ENCODE measurements at regions not wholly inside any gene's neighbourhood (a gene's known extent, or its start where the extent isn't known, plus 50 kb on each side); places are given as distances from the start of the nearest gene placed in this dataset.
A peak's percentile ranks its signal among the peaks of the same experiment; 100 is the strongest.

DNA sequence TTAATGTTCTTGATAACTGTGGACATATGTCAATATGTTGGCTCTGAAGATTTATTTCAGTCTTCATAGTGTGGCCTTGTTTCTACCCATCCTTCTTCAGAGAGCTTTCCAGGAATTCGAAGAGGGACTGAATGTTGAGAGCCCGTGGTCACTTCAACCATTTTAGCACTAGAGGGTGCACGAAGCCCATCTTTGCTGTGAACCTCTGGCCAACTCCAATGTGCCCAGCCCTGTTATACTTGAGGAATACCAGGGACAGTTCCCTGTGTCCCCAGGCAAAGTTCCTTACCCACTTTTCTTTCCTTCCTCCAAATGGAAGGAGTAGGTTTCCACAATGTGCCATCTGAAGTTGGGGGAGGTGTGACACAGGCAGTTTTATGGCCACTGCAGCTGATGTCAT, 603.5 kb downstream of the RPL10L start:
- Histone ChIP-seq H3F3A (ENCODE audit: low read length, unreplicated experiment) (no peaks in the 10 kb centered on the region), H3K9me2 (replicated peaks; ENCODE audit: low read length) (no peaks in the 10 kb centered on the region), H3K4me3 (ENCODE audit: low read length) (no peak overlapping the region), H3K4me1 (ENCODE audit: insufficient read depth, low read length) (peaks cover 11% of the 10 kb centered on the region), H3K9ac (ENCODE audit: low read length) (no peak overlapping the region), H3K36me3 (ENCODE audit: low read depth, low read length) (no peaks in the 10 kb centered on the region), H3K27me3 (ENCODE audit: low read length) (no peaks in the 10 kb centered on the region), H3K27ac (ENCODE audit: low read length) (no peak overlapping the region), H3K9me3 (ENCODE audit: low read length) (no peaks in the 10 kb centered on the region), H4K20me1 (ENCODE audit: low read length) (no peaks in the 10 kb centered on the region), H3K4me2 (ENCODE audit: low read length) (0 out of 2 replicates have a peak overlapping the region, but pooled peaks have one; percentile 3), H3K79me2 (ENCODE audit: low read length) (no peaks in the 10 kb centered on the region), H2AFZ (ENCODE audit: low read length) (no peak overlapping the region)
- intact Hi-C loops (cut with micrococcal nuclease) = loop anchor here (5.0 to 10.0 kb wide), 2 partner anchors 197 to 289 kb away; no protein-coding TSS in a partner anchor
- DNase-seq = peak; percentile 90
- no peak for ATAC-seq
- BruUV-seq (replicated peaks) = no TSS peak
- ChIA-PET CTCF (no interaction called here), POLR2A (ENCODE audit: unreplicated experiment) (no interaction called here)
- TF ChIP-seq, protein P1, sequence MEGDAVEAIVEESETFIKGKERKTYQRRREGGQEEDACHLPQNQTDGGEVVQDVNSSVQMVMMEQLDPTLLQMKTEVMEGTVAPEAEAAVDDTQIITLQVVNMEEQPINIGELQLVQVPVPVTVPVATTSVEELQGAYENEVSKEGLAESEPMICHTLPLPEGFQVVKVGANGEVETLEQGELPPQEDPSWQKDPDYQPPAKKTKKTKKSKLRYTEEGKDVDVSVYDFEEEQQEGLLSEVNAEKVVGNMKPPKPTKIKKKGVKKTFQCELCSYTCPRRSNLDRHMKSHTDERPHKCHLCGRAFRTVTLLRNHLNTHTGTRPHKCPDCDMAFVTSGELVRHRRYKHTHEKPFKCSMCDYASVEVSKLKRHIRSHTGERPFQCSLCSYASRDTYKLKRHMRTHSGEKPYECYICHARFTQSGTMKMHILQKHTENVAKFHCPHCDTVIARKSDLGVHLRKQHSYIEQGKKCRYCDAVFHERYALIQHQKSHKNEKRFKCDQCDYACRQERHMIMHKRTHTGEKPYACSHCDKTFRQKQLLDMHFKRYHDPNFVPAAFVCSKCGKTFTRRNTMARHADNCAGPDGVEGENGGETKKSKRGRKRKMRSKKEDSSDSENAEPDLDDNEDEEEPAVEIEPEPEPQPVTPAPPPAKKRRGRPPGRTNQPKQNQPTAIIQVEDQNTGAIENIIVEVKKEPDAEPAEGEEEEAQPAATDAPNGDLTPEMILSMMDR (conservative IDR thresholded peaks at IDR 0.05; ENCODE audit: low read depth, low read length) = no peak; the same call in 1 of the 2 replicates

GRCh38 chr14:46036099-46036498, 615.5 kb downstream of the RPL10L start:
- H3F3A ChIP-seq (ENCODE audit: low read length, unreplicated experiment) = no peaks in the 10 kb centered on the region
- H3K4me3 ChIP-seq (ENCODE audit: low read length) = no peak overlapping the region
- no peaks in the 10 kb centered on the region for H3K79me2 ChIP-seq (ENCODE audit: low read length)
- intact Hi-C loops (cut with micrococcal nuclease) = no loop called here
- ChIA-PET POLR2A (ENCODE audit: unreplicated experiment) (no interaction called here), CTCF (no interaction called here)
- BruUV-seq (replicated peaks) = no TSS peak
- DNase-seq = peak; percentile 47
- TF ChIP-seq EZH2phosphoT487 (IDR thresholded peaks at IDR 0.05; ENCODE audit: borderline replicate concordance, low read length) (no peak), EZH2 (IDR thresholded peaks at IDR 0.05; ENCODE audit: low read length, unreplicated experiment) (no peak)
- TF ChIP-seq, protein P1 (conservative IDR thresholded peaks at IDR 0.05; ENCODE audit: low read depth, low read length) = no peak
- no peak overlapping the region for H3K9ac ChIP-seq (ENCODE audit: low read length)
- H3K27ac ChIP-seq (ENCODE audit: low read length) = no peak overlapping the region
- no peaks in the 10 kb centered on the region for H3K36me3 ChIP-seq (ENCODE audit: low read depth, low read length)
- no peaks in the 10 kb centered on the region for H3K4me1 ChIP-seq (ENCODE audit: insufficient read depth, low read length)
- H3K4me2 ChIP-seq (ENCODE audit: low read length) = no peak overlapping the region
- ATAC-seq = no peak
- no peaks in the 10 kb centered on the region for H3K27me3 ChIP-seq (ENCODE audit: low read length)
- no peaks in the 10 kb centered on the region for H3K9me2 ChIP-seq (replicated peaks; ENCODE audit: low read length)
- no peaks in the 10 kb centered on the region for H4K20me1 ChIP-seq (ENCODE audit: low read length)
- peak overlapping the region; percentile 42; the same call in 1 of the 2 replicates for H2AFZ ChIP-seq (ENCODE audit: low read length)
- H3K9me3 ChIP-seq (ENCODE audit: low read length) = no peaks in the 10 kb centered on the region

DNA sequence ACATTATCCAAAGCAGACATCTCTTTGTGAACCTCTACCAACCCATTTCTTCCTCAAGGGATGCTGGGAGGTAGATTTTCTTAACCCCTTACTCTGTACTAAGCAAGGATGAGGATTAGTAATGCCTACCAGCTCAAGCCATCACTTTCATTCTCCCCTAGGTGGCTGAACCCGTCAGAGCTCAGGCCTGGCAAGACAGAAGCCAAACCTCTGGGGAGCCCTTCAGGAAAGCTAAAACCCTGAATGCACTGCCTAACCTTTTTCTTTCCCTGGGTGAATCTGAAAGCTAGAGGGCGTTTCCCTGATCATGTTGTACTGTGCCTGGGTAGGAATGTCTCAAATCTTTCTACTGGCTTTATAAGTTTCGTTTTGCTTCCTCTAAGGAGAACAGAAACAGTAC, 617.3 kb downstream of the RPL10L start:
- H3K9ac ChIP-seq (ENCODE audit: low read length) = no peak overlapping the region
- H3K9me3 ChIP-seq (ENCODE audit: low read length) = no peaks in the 10 kb centered on the region
- no peaks in the 10 kb centered on the region for H4K20me1 ChIP-seq (ENCODE audit: low read length)
- H3K27ac ChIP-seq (ENCODE audit: low read length) = no peak overlapping the region
- no peaks in the 10 kb centered on the region; the same call in 1 of the 2 replicates for H3K27me3 ChIP-seq (ENCODE audit: low read length)
- no peaks in the 10 kb centered on the region for H3K9me2 ChIP-seq (replicated peaks; ENCODE audit: low read length)
- no peak overlapping the region for H2AFZ ChIP-seq (ENCODE audit: low read length)
- no TSS peak for BruUV-seq (replicated peaks)
- H3K4me2 ChIP-seq (ENCODE audit: low read length) = no peak overlapping the region
- no peaks in the 10 kb centered on the region for H3K4me1 ChIP-seq (ENCODE audit: insufficient read depth, low read length)
- DNase-seq (no peak), ATAC-seq (no peak)
- intact Hi-C loops (cut with micrococcal nuclease) = no loop called here
- POLR2A ChIA-PET (ENCODE audit: unreplicated experiment) = no interaction called here
- H3K4me3 ChIP-seq (ENCODE audit: low read length) = no peak overlapping the region
- H3K79me2 ChIP-seq (ENCODE audit: low read length) = no peaks in the 10 kb centered on the region
- no peaks in the 10 kb centered on the region for H3F3A ChIP-seq (ENCODE audit: low read length, unreplicated experiment)
- H3K36me3 ChIP-seq (ENCODE audit: low read depth, low read length) = no peaks in the 10 kb centered on the region
- CTCF ChIA-PET = no interaction called here
- TF ChIP-seq EZH2phosphoT487 (IDR thresholded peaks at IDR 0.05; ENCODE audit: borderline replicate concordance, low read length) = no peak
- TF ChIP-seq, protein P1 (conservative IDR thresholded peaks at IDR 0.05; ENCODE audit: low read depth, low read length) = no peak; the same call in 1 of the 2 replicates
- no peak for TF ChIP-seq EZH2 (IDR thresholded peaks at IDR 0.05; ENCODE audit: low read length, unreplicated experiment)
